H1 (cell line): ENCODE measurements at regions not wholly inside any gene's neighbourhood (a gene's known extent, or its start where the extent isn't known, plus 50 kb on each side); places are given as distances from the start of the nearest gene placed in this dataset.

ENCODE experiments used
- CREB1 ChIP-seq: IDR thresholded peaks from 2 replicates; pipeline ENCODE4 v1.6.1; 2012; ENCODE audit warnings: inconsistent platforms
- EGR1 ChIP-seq: IDR thresholded peaks from 2 replicates; pipeline ENCODE4 v1.6.1; 2011; ENCODE audit warnings: low read depth, low read length, borderline replicate concordance
- JUND ChIP-seq: IDR thresholded peaks from 2 replicates; pipeline ENCODE4 v1.6.1; 2011; ENCODE audit warnings: mild to moderate bottlenecking, improper control_type of control experiment, low read length
- KDM4A ChIP-seq: IDR thresholded peaks from one replicate; pipeline ENCODE4 v1.7.1; 2012; ENCODE audit warnings: low read depth, mild to moderate bottlenecking, moderate library complexity, low read length, inconsistent platforms; ENCODE audit not compliant: severe bottlenecking
- KDM5A ChIP-seq: fragments of 200-600 bp; IDR thresholded peaks from 2 replicates; pipeline ENCODE4 v1.7.1; 2012; ENCODE audit warnings: mild to moderate bottlenecking, low read length, inconsistent platforms, mixed read lengths
- POLR2A ChIP-seq, 2 experiments: IDR thresholded peaks; 1 replicate in 1 of 2; 2 replicates in 1 of 2; pipeline ENCODE4 v1.6.1; 2011; ENCODE audit warnings: low read depth in 2 of 2, low read length in 2 of 2, mild to moderate bottlenecking in 2 of 2; ENCODE audit errors: control extremely low read depth in 1 of 2
- POLR2AphosphoS5 ChIP-seq: IDR thresholded peaks from 2 replicates; pipeline ENCODE4 v1.6.1; 2011; ENCODE audit warnings: low read depth, low read length
- RAD21 ChIP-seq, 2 experiments: IDR thresholded peaks in 1 of 2; conservative IDR thresholded peaks in 1 of 2; 2 replicates each; pipeline ENCODE4 v1.6.1; 2011; ENCODE audit warnings: low read depth in 2 of 2, low read length in 2 of 2, improper control_type of control experiment in 1 of 2, inconsistent platforms in 1 of 2, mild to moderate bottlenecking in 1 of 2, moderate library complexity in 1 of 2
- SAP30 ChIP-seq: fragments of 300-600 bp; sonication (generic); IDR thresholded peaks from 2 replicates; pipeline ENCODE4 v1.7.1; 2012; ENCODE audit warnings: low read length, moderate library complexity, mild to moderate bottlenecking, inconsistent platforms; ENCODE audit not compliant: insufficient read depth, insufficient replicate concordance
- TAF1 ChIP-seq: IDR thresholded peaks from 2 replicates; pipeline ENCODE4 v1.6.1; 2011; ENCODE audit warnings: mild to moderate bottlenecking, low read depth, low read length
- TF ChIP-seq, protein P1 (sequence below), 3 experiments: IDR thresholded peaks; 1 replicate in 2 of 3; 2 replicates in 1 of 3; pipeline versions ENCODE4 v1.5.1 to v1.6.1; 2011; ENCODE audit warnings: low read length in 3 of 3, mild to moderate bottlenecking in 3 of 3, inconsistent platforms in 2 of 3, low read depth in 1 of 3, moderate library complexity in 1 of 3; ENCODE audit not compliant: insufficient read depth in 1 of 3; ENCODE audit errors: control extremely low read depth in 1 of 3
- TF ChIP-seq, protein P2 (sequence below): IDR thresholded peaks from 2 replicates; pipeline ENCODE4 v1.6.1; 2012; ENCODE audit warnings: inconsistent platforms
- TF ChIP-seq, protein P3 (sequence below): IDR thresholded peaks from 2 replicates; pipeline ENCODE4 v1.6.1; 2011; ENCODE audit warnings: low read depth, mild to moderate bottlenecking, low read length; ENCODE audit not compliant: insufficient read depth

DNA sequence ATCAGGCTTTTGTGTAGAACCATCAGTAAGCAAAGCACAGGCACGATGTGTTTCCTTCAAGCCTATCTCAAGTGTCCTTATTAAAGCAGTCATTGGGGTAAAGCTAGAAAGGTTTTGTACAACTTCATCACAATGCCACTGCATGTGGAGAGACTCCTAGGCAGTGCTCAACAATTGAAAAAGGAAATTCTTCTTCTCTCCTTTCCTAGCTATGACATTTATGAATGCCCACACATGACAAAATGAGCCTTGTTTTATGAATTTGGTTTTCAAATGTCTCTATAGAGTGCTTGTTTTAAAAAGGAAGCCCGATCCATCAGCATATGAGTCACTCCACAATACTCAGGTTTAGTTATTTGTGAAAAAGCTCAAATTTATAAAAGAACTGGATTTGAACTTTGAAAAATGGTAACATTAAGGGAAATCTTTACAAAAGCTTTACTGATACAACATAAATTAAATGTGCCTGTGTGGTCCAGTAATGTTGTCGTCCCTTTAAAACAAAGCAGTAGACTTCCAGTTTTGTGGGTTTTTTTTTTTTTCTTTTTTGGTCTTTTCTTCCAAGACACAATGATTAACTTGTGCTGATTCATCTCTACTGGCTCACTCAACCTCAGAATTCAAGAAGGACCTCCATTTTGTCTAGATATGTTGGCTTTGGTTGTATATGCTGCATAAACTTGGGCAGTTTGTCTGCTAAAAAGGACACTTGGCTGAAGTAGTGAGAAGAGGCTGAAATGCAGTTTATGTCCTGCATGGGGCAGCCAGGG, 273.8 kb downstream of the GASK1B start:
- TF ChIP-seq POLR2AphosphoS5 (no peak), EGR1 (no peak), POLR2A (IDR thresholded peaks at IDR 0.05; ENCODE audit: control extremely low read depth in 1 of 2, low read depth in 2 of 2, low read length in 2 of 2) (no peak), KDM5A (no peak), SAP30 (no peak), TAF1 (no peak), JUND (no peak), KDM4A (no peak), CREB1 (no peak), RAD21 (IDR thresholded peaks at IDR 0.05 in 1 of 2, conservative IDR thresholded peaks at IDR 0.05 in 1 of 2; ENCODE audit: low read depth in 2 of 2, low read length in 2 of 2) (no peak)
- TF ChIP-seq, protein P1, sequence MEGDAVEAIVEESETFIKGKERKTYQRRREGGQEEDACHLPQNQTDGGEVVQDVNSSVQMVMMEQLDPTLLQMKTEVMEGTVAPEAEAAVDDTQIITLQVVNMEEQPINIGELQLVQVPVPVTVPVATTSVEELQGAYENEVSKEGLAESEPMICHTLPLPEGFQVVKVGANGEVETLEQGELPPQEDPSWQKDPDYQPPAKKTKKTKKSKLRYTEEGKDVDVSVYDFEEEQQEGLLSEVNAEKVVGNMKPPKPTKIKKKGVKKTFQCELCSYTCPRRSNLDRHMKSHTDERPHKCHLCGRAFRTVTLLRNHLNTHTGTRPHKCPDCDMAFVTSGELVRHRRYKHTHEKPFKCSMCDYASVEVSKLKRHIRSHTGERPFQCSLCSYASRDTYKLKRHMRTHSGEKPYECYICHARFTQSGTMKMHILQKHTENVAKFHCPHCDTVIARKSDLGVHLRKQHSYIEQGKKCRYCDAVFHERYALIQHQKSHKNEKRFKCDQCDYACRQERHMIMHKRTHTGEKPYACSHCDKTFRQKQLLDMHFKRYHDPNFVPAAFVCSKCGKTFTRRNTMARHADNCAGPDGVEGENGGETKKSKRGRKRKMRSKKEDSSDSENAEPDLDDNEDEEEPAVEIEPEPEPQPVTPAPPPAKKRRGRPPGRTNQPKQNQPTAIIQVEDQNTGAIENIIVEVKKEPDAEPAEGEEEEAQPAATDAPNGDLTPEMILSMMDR (IDR thresholded peaks at IDR 0.05; ENCODE audit: control extremely low read depth in 1 of 3, insufficient read depth in 1 of 3, low read depth in 1 of 3, low read length in 3 of 3), result no peak
- TF ChIP-seq, protein P2, sequence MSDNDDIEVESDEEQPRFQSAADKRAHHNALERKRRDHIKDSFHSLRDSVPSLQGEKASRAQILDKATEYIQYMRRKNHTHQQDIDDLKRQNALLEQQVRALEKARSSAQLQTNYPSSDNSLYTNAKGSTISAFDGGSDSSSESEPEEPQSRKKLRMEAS, result no peak
- TF ChIP-seq, protein P3, sequence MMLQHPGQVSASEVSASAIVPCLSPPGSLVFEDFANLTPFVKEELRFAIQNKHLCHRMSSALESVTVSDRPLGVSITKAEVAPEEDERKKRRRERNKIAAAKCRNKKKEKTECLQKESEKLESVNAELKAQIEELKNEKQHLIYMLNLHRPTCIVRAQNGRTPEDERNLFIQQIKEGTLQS, result no peak
